ENCODE measurements at regions not wholly inside any gene's neighbourhood (a gene's known extent, or its start where the extent isn't known, plus 50 kb on each side); places are given as distances from the start of the nearest gene placed in this dataset.

DNA sequence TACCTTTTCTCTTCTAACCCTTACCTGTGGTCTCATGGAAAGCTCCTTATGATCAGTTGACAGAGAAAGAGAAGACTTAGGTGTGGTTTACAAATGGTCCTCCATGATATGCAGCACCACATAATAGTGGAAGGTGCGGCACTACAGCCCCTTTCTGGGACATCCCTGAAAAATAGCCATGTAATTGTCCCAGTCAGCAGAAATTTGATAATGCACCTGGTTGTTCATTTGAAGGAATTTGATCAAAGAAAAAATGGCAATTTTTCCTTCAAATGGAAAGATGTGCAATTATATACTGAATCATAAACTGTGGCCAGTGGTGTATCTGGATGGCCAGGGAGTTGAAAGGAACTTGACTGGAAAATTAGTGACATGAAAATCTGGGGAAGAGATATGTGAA is 293.6 kb upstream of the PCDH20 start:
- Histone ChIP-seq H3K36me3 (ENCODE audit: control insufficient read depth in 4 of 4, insufficient read depth in 3 of 4, low read depth in 1 of 4, low read length in 3 of 4) (no peaks in the 10 kb centered on the region), H3K27ac (ENCODE audit: low read depth in 1 of 2, low read length in 2 of 2) (no peak overlapping the region), H3K4me3 (ENCODE audit: low read depth in 1 of 3, low read length in 3 of 3) (no peak overlapping the region), H3K9ac (ENCODE audit: low read depth in 1 of 2, low read length in 2 of 2) (no peak overlapping the region), H3K27me3 (ENCODE audit: control insufficient read depth in 4 of 4, insufficient read depth in 4 of 4, low read length in 3 of 4) (no peaks in the 10 kb centered on the region), H3K4me1 (ENCODE audit: control insufficient read depth in 4 of 4, insufficient read depth in 4 of 4, low read length in 3 of 4) (no peaks in the 10 kb centered on the region), H3K9me3 (ENCODE audit: control insufficient read depth in 4 of 4, low read length in 3 of 4) (no peaks in the 10 kb centered on the region)
- no peak for DNase-seq (ENCODE audit: low spot score)
- 89% methylated on average over 1 of the region's 1 CpG for WGBS
- no peak for TF ChIP-seq HNF4A (conservative IDR thresholded peaks at IDR 0.05)
- TF ChIP-seq EGR1 (IDR thresholded peaks at IDR 0.05; ENCODE audit: low read depth in 2 of 2): no peak
- TF ChIP-seq REST (IDR thresholded peaks at IDR 0.05): no peak
- no peak for TF ChIP-seq JUND (IDR thresholded peaks at IDR 0.05)
- no peak for TF ChIP-seq GABPA (IDR thresholded peaks at IDR 0.05 in 1 of 2, conservative IDR thresholded peaks at IDR 0.05 in 1 of 2)
- no peak for TF ChIP-seq YY1 (IDR thresholded peaks at IDR 0.05)
- TF ChIP-seq MAX (IDR thresholded peaks at IDR 0.05): no peak

DNA sequence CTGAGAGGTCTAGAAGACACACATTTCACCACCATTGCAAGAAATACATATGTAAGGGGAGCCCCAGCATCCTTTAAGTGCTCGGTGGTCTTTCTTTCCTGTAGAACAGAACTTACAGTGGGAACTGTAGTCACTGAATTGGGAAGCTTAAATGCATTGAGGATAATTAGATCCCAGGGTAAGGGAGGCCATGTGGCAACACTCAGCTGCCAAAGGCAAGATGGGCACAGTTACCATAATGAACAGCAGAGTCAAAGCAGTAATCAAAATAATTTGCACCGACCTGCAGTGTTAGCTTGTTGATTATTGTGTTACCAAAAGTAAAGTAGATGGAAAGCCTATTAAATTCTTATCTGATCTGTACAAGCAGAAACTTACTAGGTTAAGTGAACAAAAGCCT is 291.2 kb upstream of the PCDH20 start:
- TF ChIP-seq ATF3 (IDR thresholded peaks at IDR 0.05) (no peak), MAX (IDR thresholded peaks at IDR 0.05) (no peak), TAF1 (conservative IDR thresholded peaks at IDR 0.05) (no peak), YY1 (IDR thresholded peaks at IDR 0.05) (no peak), HNF4G (IDR thresholded peaks at IDR 0.05) (no peak), JUND (IDR thresholded peaks at IDR 0.05) (no peak), GABPA (IDR thresholded peaks at IDR 0.05 in 1 of 2, conservative IDR thresholded peaks at IDR 0.05 in 1 of 2) (no peak), NR2F2 (IDR thresholded peaks at IDR 0.05) (no peak), RAD21 (IDR thresholded peaks at IDR 0.05) (no peak)
- TF ChIP-seq, protein P1, sequence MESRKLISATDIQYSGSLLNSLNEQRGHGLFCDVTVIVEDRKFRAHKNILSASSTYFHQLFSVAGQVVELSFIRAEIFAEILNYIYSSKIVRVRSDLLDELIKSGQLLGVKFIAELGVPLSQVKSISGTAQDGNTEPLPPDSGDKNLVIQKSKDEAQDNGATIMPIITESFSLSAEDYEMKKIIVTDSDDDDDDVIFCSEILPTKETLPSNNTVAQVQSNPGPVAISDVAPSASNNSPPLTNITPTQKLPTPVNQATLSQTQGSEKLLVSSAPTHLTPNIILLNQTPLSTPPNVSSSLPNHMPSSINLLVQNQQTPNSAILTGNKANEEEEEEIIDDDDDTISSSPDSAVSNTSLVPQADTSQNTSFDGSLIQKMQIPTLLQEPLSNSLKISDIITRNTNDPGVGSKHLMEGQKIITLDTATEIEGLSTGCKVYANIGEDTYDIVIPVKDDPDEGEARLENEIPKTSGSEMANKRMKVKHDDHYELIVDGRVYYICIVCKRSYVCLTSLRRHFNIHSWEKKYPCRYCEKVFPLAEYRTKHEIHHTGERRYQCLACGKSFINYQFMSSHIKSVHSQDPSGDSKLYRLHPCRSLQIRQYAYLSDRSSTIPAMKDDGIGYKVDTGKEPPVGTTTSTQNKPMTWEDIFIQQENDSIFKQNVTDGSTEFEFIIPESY (IDR thresholded peaks at IDR 0.05): no peak
- TF ChIP-seq, protein P2, sequence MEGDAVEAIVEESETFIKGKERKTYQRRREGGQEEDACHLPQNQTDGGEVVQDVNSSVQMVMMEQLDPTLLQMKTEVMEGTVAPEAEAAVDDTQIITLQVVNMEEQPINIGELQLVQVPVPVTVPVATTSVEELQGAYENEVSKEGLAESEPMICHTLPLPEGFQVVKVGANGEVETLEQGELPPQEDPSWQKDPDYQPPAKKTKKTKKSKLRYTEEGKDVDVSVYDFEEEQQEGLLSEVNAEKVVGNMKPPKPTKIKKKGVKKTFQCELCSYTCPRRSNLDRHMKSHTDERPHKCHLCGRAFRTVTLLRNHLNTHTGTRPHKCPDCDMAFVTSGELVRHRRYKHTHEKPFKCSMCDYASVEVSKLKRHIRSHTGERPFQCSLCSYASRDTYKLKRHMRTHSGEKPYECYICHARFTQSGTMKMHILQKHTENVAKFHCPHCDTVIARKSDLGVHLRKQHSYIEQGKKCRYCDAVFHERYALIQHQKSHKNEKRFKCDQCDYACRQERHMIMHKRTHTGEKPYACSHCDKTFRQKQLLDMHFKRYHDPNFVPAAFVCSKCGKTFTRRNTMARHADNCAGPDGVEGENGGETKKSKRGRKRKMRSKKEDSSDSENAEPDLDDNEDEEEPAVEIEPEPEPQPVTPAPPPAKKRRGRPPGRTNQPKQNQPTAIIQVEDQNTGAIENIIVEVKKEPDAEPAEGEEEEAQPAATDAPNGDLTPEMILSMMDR (IDR thresholded peaks at IDR 0.05; ENCODE audit: low read depth, low read length, missing input control): no peak
- H3K4me3 ChIP-seq (ENCODE audit: low read depth in 1 of 3, low read length in 3 of 3): no peak overlapping the region
- H3K9me3 ChIP-seq (ENCODE audit: control insufficient read depth in 4 of 4, low read length in 3 of 4): peaks cover 0 to 4% (median 0%) of the 10 kb centered on the region in 4 donors
- WGBS: 70% methylated on average over 2 of the region's 2 CpGs
- DNase-seq (ENCODE audit: low spot score): no peak
- H3K4me1 ChIP-seq (ENCODE audit: control insufficient read depth in 4 of 4, insufficient read depth in 4 of 4, low read length in 3 of 4): no peaks in the 10 kb centered on the region
- H3K36me3 ChIP-seq (ENCODE audit: control insufficient read depth in 4 of 4, insufficient read depth in 3 of 4, low read depth in 1 of 4, low read length in 3 of 4): no peaks in the 10 kb centered on the region
- H3K27ac ChIP-seq (ENCODE audit: low read depth in 1 of 2, low read length in 2 of 2): no peak overlapping the region
- no peak overlapping the region for H3K9ac ChIP-seq (ENCODE audit: low read depth in 1 of 2, low read length in 2 of 2)
- no peaks in the 10 kb centered on the region for H3K27me3 ChIP-seq (ENCODE audit: control insufficient read depth in 4 of 4, insufficient read depth in 4 of 4, low read length in 3 of 4)

Measured in liver (tissue), 8 donors.